Common myeloid progenitor, CD34-positive (primary cell): ENCODE measurements at regions not wholly inside any gene's neighbourhood (a gene's known extent, or its start where the extent isn't known, plus 50 kb on each side); places are given as distances from the start of the nearest gene placed in this dataset.
A peak's percentile ranks its signal among the peaks of the same experiment; 100 is the strongest.

Source experiments
- CTCF ChIA-PET: fragments of 350-600 bp; sonication (Branson Sonifier 250); formaldehyde crosslinking; loops from one replicate; lab custom pipeline; 2021; ENCODE audit warnings: antibody characterized with exemption; lab: Charles Lee
- POLR2A ChIA-PET: fragments of 350-600 bp; sonication (Branson Sonifier 250); formaldehyde crosslinking; loops from one replicate; lab custom pipeline; 2021; ENCODE audit warnings: antibody characterized with exemption; lab: Charles Lee
- DNase-seq, 3 donors: peaks; one replicate each; pipeline versions ENCODE4 v3.0.0 to v3.0.0-alpha.2; 2013
- H3K27ac ChIP-seq, 2 experiments: 1 replicate in 1 of 2; 2 replicates in 1 of 2; pipeline ENCODE4 v1.7.0; 2013; ENCODE audit warnings: inconsistent platforms in 2 of 2, low read length in 2 of 2, mild to moderate bottlenecking in 2 of 2, low read depth in 1 of 2, moderate library complexity in 1 of 2; ENCODE audit not compliant: severe bottlenecking in 2 of 2, insufficient read depth in 1 of 2, poor library complexity in 1 of 2
- H3K27me3 ChIP-seq, 5 experiments: replicated peaks in 2 of 5; 1 replicate in 3 of 5; 2 replicates in 2 of 5; pipeline versions ENCODE4 v1.6.1 to v1.7.0; 2013; ENCODE audit warnings: low read length in 4 of 5, mild to moderate bottlenecking in 2 of 5, moderate library complexity in 2 of 5, inconsistent platforms in 1 of 5; ENCODE audit not compliant: insufficient read depth in 5 of 5, control insufficient read depth in 4 of 5
- H3K36me3 ChIP-seq, 4 experiments: 1 replicate in 2 of 4; 2 replicates in 2 of 4; pipeline versions ENCODE4 v1.6.1 to v1.7.0; 2013; ENCODE audit warnings: low read length in 3 of 4, control low read depth in 1 of 4, mild to moderate bottlenecking in 1 of 4; ENCODE audit not compliant: control insufficient read depth in 4 of 4, insufficient read depth in 4 of 4
- H3K4me1 ChIP-seq, 4 experiments: 1 replicate in 3 of 4; 2 replicates in 1 of 4; pipeline versions ENCODE4 v1.6.1 to v1.7.1; 2013; ENCODE audit warnings: low read length in 3 of 4, mild to moderate bottlenecking in 3 of 4, control low read depth in 1 of 4, inconsistent platforms in 1 of 4, moderate library complexity in 1 of 4; ENCODE audit not compliant: control insufficient read depth in 4 of 4, insufficient read depth in 4 of 4; ENCODE audit errors: control extremely low read depth in 1 of 4
- H3K4me3 ChIP-seq, 7 experiments: 1 replicate in 4 of 7; 2 replicates in 3 of 7; pipeline versions ENCODE4 v1.5.1 to v1.7.0; 2013; ENCODE audit warnings: mild to moderate bottlenecking in 7 of 7, low read length in 6 of 7, moderate library complexity in 6 of 7, inconsistent platforms in 2 of 7, low read depth in 2 of 7, control low read depth in 1 of 7; ENCODE audit not compliant: insufficient read depth in 4 of 7, control insufficient read depth in 1 of 7; ENCODE audit errors: extremely low read depth in 1 of 7
- H3K9me3 ChIP-seq, 5 experiments: 1 replicate in 4 of 5; 2 replicates in 1 of 5; pipeline versions ENCODE4 v1.6.1 to v1.7.1; 2013; ENCODE audit warnings: low read length in 4 of 5, mild to moderate bottlenecking in 2 of 5, inconsistent platforms in 1 of 5, low read depth in 1 of 5, moderate library complexity in 1 of 5; ENCODE audit not compliant: control insufficient read depth in 4 of 5, insufficient read depth in 2 of 5; ENCODE audit errors: control extremely low read depth in 1 of 5
- WGBS: methylation state at CpG from one replicate; pipeline ENCODE4 v1.1.5; 2013; ENCODE audit not compliant: insufficient coverage; 5-methylcytosine and 5-hydroxymethylcytosine counted together

DNA sequence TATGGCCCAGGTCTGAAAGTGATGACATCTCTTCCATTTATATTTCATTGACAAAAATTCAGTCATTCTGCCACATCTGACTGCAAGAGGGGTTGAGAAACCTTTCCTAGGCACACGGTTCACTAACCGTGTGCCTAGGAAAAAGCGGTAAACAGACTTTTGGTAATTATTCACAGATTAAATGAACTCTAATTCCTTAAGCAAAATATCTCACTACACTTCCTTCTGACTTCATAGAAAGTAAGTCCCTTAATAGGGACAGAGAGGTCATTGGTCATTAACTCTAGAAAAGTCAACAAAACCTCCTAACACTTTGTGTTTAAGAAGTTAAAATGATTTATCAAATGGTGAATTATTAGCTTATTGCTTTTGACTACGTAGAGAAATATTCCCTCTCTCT lies 205.1 kb downstream of the PDHA2 start:
- 100% methylated on average over 2 of the region's 4 CpGs for WGBS
- ChIA-PET POLR2A (no interaction called here), CTCF (no interaction called here)

DNA sequence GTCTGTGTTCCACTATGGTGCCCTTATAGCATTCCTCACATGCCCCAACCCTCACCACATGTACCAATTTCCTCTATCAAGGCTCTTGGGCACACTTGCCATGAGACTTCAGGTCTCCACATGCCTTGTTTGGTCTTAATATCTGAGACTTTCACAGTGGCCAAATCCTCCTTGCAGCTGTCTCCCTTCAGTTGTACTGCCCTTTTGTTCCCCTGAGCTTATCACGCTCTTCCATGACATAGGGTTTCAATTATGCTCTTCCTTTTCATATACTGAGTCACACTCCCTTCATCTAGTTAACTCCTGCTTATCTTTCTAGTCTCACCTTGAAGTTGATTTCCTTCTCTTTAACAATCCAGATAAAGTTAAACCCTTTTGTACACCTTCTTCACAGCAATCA lies 212.9 kb downstream of the PDHA2 start:
- 57% methylated on average over 1 of the region's 1 CpG for WGBS
- Histone ChIP-seq H3K27ac (no peak overlapping the region), H3K27me3 (peaks cover 0 to 5% (median 0%) of the 10 kb centered on the region in 5 experiments), H3K4me1 (peaks cover 0 to 16% (median 8%) of the 10 kb centered on the region in 4 experiments), H3K4me3 (no peak overlapping the region), H3K9me3 (no peaks in the 10 kb centered on the region), H3K36me3 (no peaks in the 10 kb centered on the region)
- DNase-seq: peak in 2 of 3 donors; percentile 3 to 21
- ChIA-PET CTCF (no interaction called here), POLR2A (no interaction called here)

More for the DNA sequence above, 205.1 kb downstream of the PDHA2 start:
- Histone ChIP-seq H3K27ac (no peak overlapping the region), H3K27me3 (no peaks in the 10 kb centered on the region), H3K4me3 (no peak overlapping the region), H3K4me1 (no peaks in the 10 kb centered on the region), H3K36me3 (no peaks in the 10 kb centered on the region), H3K9me3 (no peaks in the 10 kb centered on the region)
- no peak for DNase-seq

DNA sequence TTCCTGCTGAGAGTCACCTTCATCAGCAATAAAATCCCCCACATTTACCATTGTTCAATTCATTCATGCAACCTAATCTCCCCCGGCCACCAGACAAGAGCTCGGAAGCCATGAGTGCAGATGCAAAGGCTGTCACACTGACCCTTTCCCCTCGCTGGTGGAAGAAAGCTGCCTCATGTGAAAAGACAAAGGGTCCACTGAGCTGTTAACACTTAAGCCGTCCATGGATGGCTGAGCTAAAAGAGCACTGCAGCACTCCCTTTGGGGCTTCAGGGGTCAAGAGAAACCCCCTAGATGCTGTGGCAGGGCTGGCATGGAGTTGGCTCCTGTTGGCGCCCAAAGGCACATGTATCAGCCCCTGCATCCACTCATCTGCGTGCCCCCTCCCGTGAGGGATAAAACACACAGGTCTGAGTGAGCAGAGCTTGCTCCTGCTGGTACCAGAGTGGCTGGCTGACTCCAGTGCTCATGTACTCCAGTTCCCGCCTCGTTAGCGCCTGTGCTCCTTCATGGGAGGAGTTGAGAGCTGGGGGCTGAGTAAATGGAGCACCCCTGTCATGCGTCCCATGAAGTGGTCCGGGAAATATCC lies 216.5 kb downstream of the PDHA2 start:
- no peak overlapping the region for H3K4me3 ChIP-seq
- CTCF ChIA-PET: no interaction called here
- H3K9me3 ChIP-seq: no peaks in the 10 kb centered on the region
- 98% methylated on average over 12 of the region's 12 CpGs for WGBS
- H3K4me1 ChIP-seq: peaks cover 0 to 20% (median 10%) of the 10 kb centered on the region in 4 experiments
- POLR2A ChIA-PET: no interaction called here
- DNase-seq: no peak
- H3K36me3 ChIP-seq: no peaks in the 10 kb centered on the region
- peaks cover 0 to 5% (median 0%) of the 10 kb centered on the region in 5 experiments for H3K27me3 ChIP-seq
- H3K27ac ChIP-seq: no peak overlapping the region

DNA sequence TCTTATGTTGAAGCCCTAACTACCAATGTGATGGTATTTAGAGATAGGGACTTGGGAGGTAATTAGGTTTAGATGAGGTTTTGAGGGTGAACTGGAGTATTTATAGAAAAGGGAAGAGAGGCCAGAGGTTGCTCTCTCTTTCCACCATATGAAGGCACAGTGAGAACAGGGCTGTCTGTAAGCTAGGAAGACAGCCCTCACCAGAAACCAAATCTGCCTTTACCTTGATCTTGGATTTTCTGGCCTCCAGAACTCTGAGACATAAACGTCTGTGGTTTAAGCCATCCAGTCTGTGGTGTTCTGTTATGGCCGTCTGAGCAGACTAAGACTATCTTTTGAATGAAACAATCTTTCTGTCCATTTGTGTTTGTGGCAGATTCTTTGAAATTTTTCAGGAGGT lies 223.7 kb downstream of the PDHA2 start:
- CTCF ChIA-PET: no interaction called here
- Histone ChIP-seq H3K4me3 (no peak overlapping the region), H3K27me3 (no peaks in the 10 kb centered on the region), H3K4me1 (peaks cover 0 to 6% (median 2%) of the 10 kb centered on the region in 4 experiments), H3K9me3 (no peaks in the 10 kb centered on the region), H3K27ac (no peak overlapping the region), H3K36me3 (no peaks in the 10 kb centered on the region)
- 10% methylated on average over 2 of the region's 2 CpGs for WGBS
- DNase-seq: peak in 2 of 3 donors; percentile 5 to 30
- POLR2A ChIA-PET: no interaction called here

DNA sequence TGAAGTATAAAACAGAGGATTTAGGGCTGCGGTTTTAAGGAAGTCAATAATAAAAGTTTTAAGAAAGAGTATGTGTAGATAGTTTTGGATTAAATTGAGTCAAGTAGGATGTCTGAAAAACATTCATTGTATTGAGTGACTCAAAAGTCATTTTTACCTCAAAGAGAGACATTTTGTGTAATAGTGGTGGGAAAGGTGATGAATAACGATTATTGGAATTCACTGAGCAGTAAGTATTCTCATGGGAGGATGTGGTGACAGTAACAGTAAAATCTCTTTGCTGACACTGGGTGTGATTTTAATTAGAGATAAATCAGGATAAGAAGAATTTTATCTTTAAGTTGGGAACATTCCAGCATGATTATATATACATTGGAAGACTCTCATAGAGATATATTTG lies 233.6 kb downstream of the PDHA2 start:
- H3K4me1 ChIP-seq: no peaks in the 10 kb centered on the region
- ChIA-PET CTCF (no interaction called here), POLR2A (no interaction called here)
- H3K4me3 ChIP-seq: no peak overlapping the region
- H3K36me3 ChIP-seq: no peaks in the 10 kb centered on the region
- no peaks in the 10 kb centered on the region for H3K27me3 ChIP-seq
- WGBS: 100% methylated on average over 2 of the region's 2 CpGs
- H3K9me3 ChIP-seq: peaks cover 0 to 3% (median 0%) of the 10 kb centered on the region in 5 experiments
- no peak for DNase-seq
- H3K27ac ChIP-seq: no peak overlapping the region

DNA sequence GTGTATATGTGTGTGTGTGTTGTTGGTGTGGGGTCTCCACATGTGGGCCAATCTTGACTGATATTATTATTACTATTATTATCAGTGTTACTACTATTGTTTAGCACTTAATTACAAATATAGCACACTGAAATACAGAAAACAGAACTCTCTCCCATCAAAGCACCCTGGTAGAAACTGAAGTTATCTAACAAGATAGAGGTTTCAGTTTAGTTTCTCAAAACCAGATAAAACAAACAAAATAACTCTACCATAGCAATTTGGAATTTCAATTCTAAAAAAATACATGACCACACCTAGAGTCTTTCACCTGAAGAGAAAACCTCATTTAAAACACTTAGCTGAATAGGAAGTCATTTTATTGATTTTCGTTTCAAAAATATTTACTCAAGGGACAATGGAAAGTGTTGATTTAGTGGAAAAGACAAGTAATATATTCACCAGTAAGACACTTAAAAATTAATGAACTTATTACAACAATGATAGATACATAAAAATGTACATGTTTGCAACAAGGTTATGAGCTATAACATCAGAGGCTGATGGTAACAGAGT lies 252.3 kb downstream of the PDHA2 start:
- no CpG with 5 or more reads among the region's 1 CpG for WGBS
- DNase-seq: no peak
- no peaks in the 10 kb centered on the region for H3K9me3 ChIP-seq
- no peak overlapping the region for H3K27ac ChIP-seq
- no peak overlapping the region for H3K4me3 ChIP-seq
- H3K4me1 ChIP-seq: no peaks in the 10 kb centered on the region
- ChIA-PET CTCF (no interaction called here), POLR2A (no interaction called here)
- no peaks in the 10 kb centered on the region for H3K27me3 ChIP-seq
- H3K36me3 ChIP-seq: no peaks in the 10 kb centered on the region

DNA sequence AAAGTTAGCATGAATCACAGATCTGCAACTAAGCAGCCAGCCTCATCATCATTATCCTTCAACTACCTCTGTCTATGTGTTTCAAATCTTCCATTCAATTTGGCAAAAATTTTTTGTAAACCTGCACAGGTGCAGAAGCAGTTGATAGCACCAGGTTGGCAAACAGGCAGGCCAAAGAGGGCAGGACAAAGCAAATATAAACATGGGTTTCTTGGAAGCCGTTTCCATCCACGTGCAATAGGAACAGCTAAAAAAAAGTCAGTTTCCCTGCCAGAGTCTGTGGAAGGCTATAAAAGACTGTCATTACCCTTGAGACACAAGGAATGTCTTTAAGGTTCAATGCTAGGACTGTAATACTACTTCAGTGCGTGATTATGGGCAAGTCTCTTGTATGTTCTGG lies 253.2 kb downstream of the PDHA2 start:
- no peaks in the 10 kb centered on the region for H3K36me3 ChIP-seq
- CTCF ChIA-PET: no interaction called here
- 90% methylated on average over 3 of the region's 3 CpGs for WGBS
- POLR2A ChIA-PET: no interaction called here
- H3K27me3 ChIP-seq: no peaks in the 10 kb centered on the region
- H3K9me3 ChIP-seq: no peaks in the 10 kb centered on the region
- no peak for DNase-seq
- H3K4me1 ChIP-seq: no peaks in the 10 kb centered on the region
- no peak overlapping the region for H3K4me3 ChIP-seq
- H3K27ac ChIP-seq: no peak overlapping the region
